Stimulated activated naive B cell treated with anti-CD40 and anti-IgM and Interleukin-4, amounts not matched to agents 10 μg/mL and 1 μg/mL and 100 μg/mL, for 72 hours (primary cell): ENCODE measurements at regions not wholly inside any gene's neighbourhood (a gene's known extent, or its start where the extent isn't known, plus 50 kb on each side); places are given as distances from the start of the nearest gene placed in this dataset.
A peak's percentile ranks its signal among the peaks of the same experiment; 100 is the strongest.

Source experiments
- ATAC-seq, 2 donors: fragments of 150-1000 bp; cut with Tn5 transposase; replicated peaks; 2 replicates each; pipeline ENCODE4 v1.10.0; 2021; ENCODE audit warnings: moderate library complexity in 1 of 2
- DNase-seq: peaks from one replicate; pipeline ENCODE4 v3.0.0; 2021
- H3K27ac Mint-ChIP-seq: one replicate; pipeline ENCODE4 v1.8.0; 2022; ENCODE audit warnings: mild to moderate bottlenecking, mixed read lengths
- H3K27me3 Mint-ChIP-seq, 2 donors: one replicate each; pipeline ENCODE4 v1.8.0; 2022; ENCODE audit warnings: mixed read lengths in 2 of 2
- H3K36me3 Mint-ChIP-seq, 2 donors: one replicate each; pipeline ENCODE4 v1.8.0; 2022; ENCODE audit warnings: mixed read lengths in 2 of 2, mild to moderate bottlenecking in 1 of 2
- H3K4me1 Mint-ChIP-seq, 2 donors: one replicate each; pipeline ENCODE4 v1.8.0; 2022; ENCODE audit warnings: mixed read lengths in 2 of 2, mild to moderate bottlenecking in 1 of 2
- H3K4me3 Mint-ChIP-seq, 2 donors: one replicate each; pipeline ENCODE4 v1.8.0; 2022; ENCODE audit warnings: mild to moderate bottlenecking in 2 of 2, mixed read lengths in 2 of 2, moderate library complexity in 1 of 2
- H3K9me3 Mint-ChIP-seq, 2 donors: one replicate each; pipeline ENCODE4 v1.8.0; 2022; ENCODE audit warnings: mixed read lengths in 2 of 2, mild to moderate bottlenecking in 1 of 2

GRCh38 chr6:40268614-40269013 is 318.6 kb downstream of the LRFN2 start:
- Mint-ChIP-seq H3K4me3 (no peak overlapping the region), H3K36me3 (no peaks in the 10 kb centered on the region), H3K9me3 (peaks cover 0 to 2% of the 10 kb centered on the region in 2 donors), H3K27me3 (peaks cover 27 to 40% of the 10 kb centered on the region in 2 donors), H3K27ac (no peak overlapping the region), H3K4me1 (no peaks in the 10 kb centered on the region)
- DNase-seq, result no peak
- no peak for ATAC-seq

GRCh38 chr6:40268166-40268565 is 319.0 kb downstream of the LRFN2 start:
- ATAC-seq (no peak), DNase-seq (no peak)
- H3K27ac Mint-ChIP-seq, result no peak overlapping the region
- H3K27me3 Mint-ChIP-seq, result peaks cover 22 to 40% of the 10 kb centered on the region in 2 donors
- H3K4me1 Mint-ChIP-seq, result no peaks in the 10 kb centered on the region
- H3K36me3 Mint-ChIP-seq, result no peaks in the 10 kb centered on the region
- no peak overlapping the region for H3K4me3 Mint-ChIP-seq
- H3K9me3 Mint-ChIP-seq, result peaks cover 0 to 2% of the 10 kb centered on the region in 2 donors

- Mint-ChIP-seq H3K9me3 (peaks cover 5 to 9% of the 10 kb centered on the region in 2 donors), H3K36me3 (no peaks in the 10 kb centered on the region)
These were observed 321.5 kb downstream of the LRFN2 start for GRCh38 chr6:40265615-40266014.

GRCh38 chr6:40263970-40264369 is 323.2 kb downstream of the LRFN2 start:
- H3K27ac Mint-ChIP-seq, result no peak overlapping the region
- peaks cover 8 to 15% of the 10 kb centered on the region in 2 donors for H3K9me3 Mint-ChIP-seq
- no peaks in the 10 kb centered on the region for H3K36me3 Mint-ChIP-seq
- ATAC-seq (no peak), DNase-seq (no peak)
- peaks cover 20 to 26% of the 10 kb centered on the region in 2 donors for H3K27me3 Mint-ChIP-seq
- no peak overlapping the region for H3K4me3 Mint-ChIP-seq
- no peaks in the 10 kb centered on the region for H3K4me1 Mint-ChIP-seq

More at GRCh38 chr6:40265615-40266014, 321.5 kb downstream of the LRFN2 start:
- DNase-seq, result no peak
- no peak for ATAC-seq
- Mint-ChIP-seq H3K27ac (no peak overlapping the region), H3K27me3 (peaks cover 19 to 30% of the 10 kb centered on the region in 2 donors), H3K4me3 (no peak overlapping the region), H3K4me1 (no peaks in the 10 kb centered on the region)

- H3K9me3 Mint-ChIP-seq, result peaks cover 8 to 15% of the 10 kb centered on the region in 2 donors
- no peak overlapping the region for H3K4me3 Mint-ChIP-seq
- no peak overlapping the region for H3K27ac Mint-ChIP-seq
- H3K4me1 Mint-ChIP-seq, result no peaks in the 10 kb centered on the region
- H3K27me3 Mint-ChIP-seq, result peaks cover 22 to 33% of the 10 kb centered on the region in 2 donors
- H3K36me3 Mint-ChIP-seq, result no peaks in the 10 kb centered on the region
- DNase-seq (no peak), ATAC-seq (no peak)
These were observed 324.8 kb downstream of the LRFN2 start for GRCh38 chr6:40262363-40262762.

- Mint-ChIP-seq H3K27ac (no peak overlapping the region), H3K4me3 (no peak overlapping the region), H3K27me3 (peaks cover 23 to 35% of the 10 kb centered on the region in 2 donors), H3K4me1 (no peaks in the 10 kb centered on the region), H3K9me3 (peaks cover 7 to 15% of the 10 kb centered on the region in 2 donors), H3K36me3 (no peaks in the 10 kb centered on the region)
- DNase-seq, result no peak
- no peak for ATAC-seq
These were observed 324.3 kb upstream of the MOCS1 start for GRCh38 chr6:40258531-40258930.

GRCh38 chr6:40256831-40257230 is 322.6 kb upstream of the MOCS1 start:
- DNase-seq (no peak), ATAC-seq (no peak)
- H3K9me3 Mint-ChIP-seq, result peaks cover 7 to 15% of the 10 kb centered on the region in 2 donors
- H3K27ac Mint-ChIP-seq, result no peak overlapping the region
- no peaks in the 10 kb centered on the region for H3K4me1 Mint-ChIP-seq
- peaks cover 20 to 28% of the 10 kb centered on the region in 2 donors for H3K27me3 Mint-ChIP-seq
- no peaks in the 10 kb centered on the region for H3K36me3 Mint-ChIP-seq
- H3K4me3 Mint-ChIP-seq, result no peak overlapping the region

- H3K36me3 Mint-ChIP-seq, result no peaks in the 10 kb centered on the region
- ATAC-seq (no peak), DNase-seq (no peak)
- H3K27ac Mint-ChIP-seq, result no peak overlapping the region
- peaks cover 7 to 11% of the 10 kb centered on the region in 2 donors for H3K9me3 Mint-ChIP-seq
- peaks cover 20 to 32% of the 10 kb centered on the region in 2 donors for H3K27me3 Mint-ChIP-seq
- no peak overlapping the region for H3K4me3 Mint-ChIP-seq
- H3K4me1 Mint-ChIP-seq, result peaks cover 3 to 5% of the 10 kb centered on the region in 2 donors
These were observed 322.0 kb upstream of the MOCS1 start for GRCh38 chr6:40256224-40256623.

- Mint-ChIP-seq H3K36me3 (no peaks in the 10 kb centered on the region), H3K4me1 (peaks cover 3 to 7% of the 10 kb centered on the region in 2 donors), H3K4me3 (no peak overlapping the region), H3K27me3 (peaks cover 20 to 42% of the 10 kb centered on the region in 2 donors), H3K27ac (no peak overlapping the region), H3K9me3 (no peaks in the 10 kb centered on the region)
- ATAC-seq (no peak), DNase-seq (no peak)
These were observed 319.2 kb upstream of the MOCS1 start for GRCh38 chr6:40253420-40253819.

- Mint-ChIP-seq H3K9me3 (no peaks in the 10 kb centered on the region), H3K4me3 (no peak overlapping the region), H3K27me3 (peaks cover 26 to 49% of the 10 kb centered on the region in 2 donors), H3K36me3 (no peaks in the 10 kb centered on the region), H3K4me1 (peaks cover 3 to 7% of the 10 kb centered on the region in 2 donors), H3K27ac (no peak overlapping the region)
- DNase-seq (no peak), ATAC-seq (peak; percentile 16 to 64)
These were observed 318.4 kb upstream of the MOCS1 start for GRCh38 chr6:40252531-40253258.

GRCh38 chr6:40251637-40252300 is 317.5 kb upstream of the MOCS1 start:
- no peak overlapping the region for H3K27ac Mint-ChIP-seq
- no peak overlapping the region for H3K4me3 Mint-ChIP-seq
- H3K4me1 Mint-ChIP-seq, result peaks cover 3 to 7% of the 10 kb centered on the region in 2 donors
- peak in 1 of 2 donors; percentile 61 for ATAC-seq
- H3K36me3 Mint-ChIP-seq, result no peaks in the 10 kb centered on the region
- DNase-seq, result no peak
- peaks cover 24 to 50% of the 10 kb centered on the region in 2 donors for H3K27me3 Mint-ChIP-seq
- no peaks in the 10 kb centered on the region for H3K9me3 Mint-ChIP-seq

GRCh38 chr6:40249935-40250334 is 315.7 kb upstream of the MOCS1 start:
- no peaks in the 10 kb centered on the region for H3K9me3 Mint-ChIP-seq

GRCh38 chr6:40247516-40248115 is 313.4 kb upstream of the MOCS1 start:
- ATAC-seq (no peak), DNase-seq (no peak)
- Mint-ChIP-seq H3K27me3 (peaks cover 31 to 43% of the 10 kb centered on the region in 2 donors), H3K4me3 (no peak overlapping the region), H3K9me3 (peaks cover 5 to 13% of the 10 kb centered on the region in 2 donors), H3K4me1 (peaks cover 3 to 7% of the 10 kb centered on the region in 2 donors), H3K27ac (no peak overlapping the region), H3K36me3 (no peaks in the 10 kb centered on the region)

More at GRCh38 chr6:40249935-40250334, 315.7 kb upstream of the MOCS1 start:
- Mint-ChIP-seq H3K36me3 (no peaks in the 10 kb centered on the region), H3K4me3 (no peak overlapping the region), H3K4me1 (peaks cover 3 to 7% of the 10 kb centered on the region in 2 donors), H3K27me3 (peaks cover 24 to 45% of the 10 kb centered on the region in 2 donors), H3K27ac (no peak overlapping the region)
- no peak for ATAC-seq
- no peak for DNase-seq

GRCh38 chr6:40244699-40245098 is 310.4 kb upstream of the MOCS1 start:
- no peaks in the 10 kb centered on the region for H3K36me3 Mint-ChIP-seq
- no peak for ATAC-seq
- peaks cover 28 to 29% of the 10 kb centered on the region in 2 donors for H3K27me3 Mint-ChIP-seq
- DNase-seq, result no peak
- H3K27ac Mint-ChIP-seq, result no peak overlapping the region
- no peaks in the 10 kb centered on the region for H3K4me1 Mint-ChIP-seq
- H3K4me3 Mint-ChIP-seq, result no peak overlapping the region
- H3K9me3 Mint-ChIP-seq, result peaks cover 11 to 20% of the 10 kb centered on the region in 2 donors
